B cell (primary cell): ENCODE measurements at regions not wholly inside any gene's neighbourhood (a gene's known extent, or its start where the extent isn't known, plus 50 kb on each side); places are given as distances from the start of the nearest gene placed in this dataset.

Experiments
- CTCF ChIP-seq: fragments of 200-600 bp; IDR thresholded peaks from one replicate; pipeline ENCODE4 v1.8.0; 2022; ENCODE audit warnings: antibody characterized with exemption, mild to moderate bottlenecking
- EZH2 ChIP-seq: IDR thresholded peaks from 2 replicates; pipeline ENCODE4 v1.6.1; 2012; ENCODE audit warnings: borderline replicate concordance, low read depth, mild to moderate bottlenecking, moderate library complexity, low read length; ENCODE audit not compliant: insufficient read depth, poor library complexity, severe bottlenecking

- TF ChIP-seq CTCF (no peak), EZH2 (no peak)
Measured at GRCh38 chr18:22847392-22847791, 85.7 kb upstream of the RBBP8 start.
